ENCODE measurements at regions not wholly inside any gene's neighbourhood (a gene's known extent, or its start where the extent isn't known, plus 50 kb on each side); places are given as distances from the start of the nearest gene placed in this dataset.

- TF ChIP-seq CTCF (conservative IDR thresholded peaks at IDR 0.05 in 1 of 2, IDR thresholded peaks at IDR 0.05 in 1 of 2; ENCODE audit: low read depth in 1 of 2, low read length in 2 of 2), result no peak
- TF ChIP-seq EZH2 (IDR thresholded peaks at IDR 0.05; ENCODE audit: low read length, missing control alignments), result no peak
Observed at GRCh38 chrX:125710403-125711062, 390.9 kb downstream of the TEX13C start.

Measured in fibroblast of lung (primary cell).